K562 (cell line): ENCODE measurements at regions not wholly inside any gene's neighbourhood (a gene's known extent, or its start where the extent isn't known, plus 50 kb on each side); places are given as distances from the start of the nearest gene placed in this dataset.

Experiments
- ATAC-seq: fragments of 200-7000 bp; cut with Tn5 transposase; 3 replicates; pipeline ENCODE4 v1.9.1; 2020; ENCODE audit warnings: moderate library complexity
- BruUV-seq: library from RNA; stranded (reverse); fragments of 400-500 nt; replicated peaks from 2 replicates; lab custom pipeline; 2021; lab: Mats Ljungman, UMichigan
- CTCF ChIA-PET: fragments of 300-600 bp; formaldehyde crosslinking; extraction: SDS; loops from one replicate; lab custom pipeline; 2021; ENCODE audit warnings: low intra/inter-chr PET ratio; lab: Yijun Ruan, JAX
- POLR2A ChIA-PET: fragments of 300-600, 350-650 bp; sonication (Branson Sonifier 250); formaldehyde crosslinking; extraction: SDS; loops from one replicate; lab custom pipeline; 2021; ENCODE audit warnings: antibody characterized with exemption, inconsistent platforms; lab: Yijun Ruan, JAX
- DNase-seq, 4 experiments: peaks; one replicate each; pipeline versions ENCODE4 v3.0.0 to v3.0.0-alpha.2; 2011 to 2018; ENCODE audit warnings: low spot score in 3 of 4, mixed read lengths in 3 of 4; ENCODE audit errors: extremely low read depth in 1 of 4
- FAIRE-seq: peaks from 2 replicates; lab custom pipeline; 2011; peaks lifted over from hg19 to GRCh38; lab: Jason Lieb, UNC
- H2AFZ ChIP-seq: 2 replicates; pipeline ENCODE4 v1.6.0; 2011; ENCODE audit warnings: low read depth, low read length, control low read depth, inconsistent platforms
- H3K27ac ChIP-seq: fragments of 200-600 bp; 3 replicates; pipeline ENCODE4 v1.8.0; 2011; ENCODE audit warnings: low read depth, mild to moderate bottlenecking, control low read depth, inconsistent platforms, low read length, moderate library complexity, mixed read lengths; ENCODE audit errors: extremely low read depth
- H3K27me3 ChIP-seq, 2 experiments: fragments of 300-600 bp in 1 of 2; 2 replicates in 1 of 2; 3 replicates in 1 of 2; pipeline versions ENCODE4 v1.6.0 to v1.8.0; 2011; ENCODE audit warnings: inconsistent platforms in 2 of 2, low read length in 2 of 2, mild to moderate bottlenecking in 1 of 2, mixed read lengths in 1 of 2, moderate library complexity in 1 of 2; ENCODE audit not compliant: control insufficient read depth in 2 of 2, insufficient read depth in 2 of 2
- H3K36me3 ChIP-seq: fragments of 300-600 bp; 3 replicates; pipeline ENCODE4 v1.8.0; 2011; ENCODE audit warnings: mild to moderate bottlenecking, low read length, inconsistent platforms; ENCODE audit not compliant: control insufficient read depth, insufficient read depth
- H3K4me1 ChIP-seq, 2 experiments: fragments of 200-600 bp in 1 of 2; replicated peaks in 1 of 2; 2 replicates in 1 of 2; 3 replicates in 1 of 2; pipeline versions ENCODE4 v1.5.1 to v1.8.0; 2011; ENCODE audit warnings: inconsistent platforms in 2 of 2, low read length in 2 of 2, mild to moderate bottlenecking in 1 of 2, mixed read lengths in 1 of 2, moderate library complexity in 1 of 2; ENCODE audit not compliant: control insufficient read depth in 2 of 2, insufficient read depth in 2 of 2
- H3K4me2 ChIP-seq: 2 replicates; pipeline ENCODE4 v1.6.1; 2011; ENCODE audit warnings: low read length, control low read depth, inconsistent platforms, mixed read lengths; ENCODE audit not compliant: insufficient read depth
- H3K4me3 ChIP-seq: fragments of 200-600 bp; sonication (generic), shearing (Covaris generic); 2 replicates; pipeline ENCODE4 v1.5.1; 2016; ENCODE audit warnings: control low read depth, inconsistent platforms
- H3K79me2 ChIP-seq: fragments of 200-600 bp; 3 replicates; pipeline ENCODE4 v1.8.0; 2011; ENCODE audit warnings: low read length, inconsistent platforms; ENCODE audit not compliant: control insufficient read depth, insufficient read depth
- H3K9ac ChIP-seq, 2 experiments: 2 replicates each; pipeline versions ENCODE4 v1.6.0 to v1.6.1; 2011; ENCODE audit warnings: low read depth in 2 of 2, low read length in 2 of 2, control low read depth in 1 of 2, inconsistent platforms in 1 of 2, mild to moderate bottlenecking in 1 of 2, mixed read lengths in 1 of 2; ENCODE audit not compliant: insufficient read depth in 1 of 2
- H3K9me1 ChIP-seq: one replicate; pipeline ENCODE4 v1.6.0; 2011; ENCODE audit warnings: inconsistent platforms, mild to moderate bottlenecking, low read length, moderate library complexity; ENCODE audit not compliant: control insufficient read depth, insufficient read depth
- H3K9me3 ChIP-seq: replicated peaks from 2 replicates; pipeline ENCODE4 v1.5.1; 2011; ENCODE audit warnings: low read depth, low read length, inconsistent platforms; ENCODE audit not compliant: control insufficient read depth, insufficient read depth
- H4K20me1 ChIP-seq: replicated peaks from 2 replicates; pipeline ENCODE4 v1.6.1; 2011; ENCODE audit warnings: low read length, inconsistent platforms, mixed read lengths; ENCODE audit not compliant: control insufficient read depth, insufficient read depth
- CREB1 ChIP-seq, 2 experiments: sonication (generic) in 1 of 2; formaldehyde crosslinking in 1 of 2; IDR thresholded peaks; 2 replicates each; pipeline versions ENCODE4 v1.6.1 to v1.8.0; 2012 to 2022; ENCODE audit warnings: inconsistent platforms in 1 of 2, mild to moderate bottlenecking in 1 of 2, missing genetic modification reagents in 1 of 2, moderate library complexity in 1 of 2
- DNMT1 ChIP-seq: fragments of 450-650 bp; IDR thresholded peaks from 2 replicates; pipeline ENCODE4 v1.6.1; 2016; ENCODE audit warnings: antibody characterized with exemption, mild to moderate bottlenecking
- DPF2 ChIP-seq: fragments of 450-650 bp; IDR thresholded peaks from 2 replicates; pipeline ENCODE4 v1.6.1; 2016
- EP300 ChIP-seq: IDR thresholded peaks from 2 replicates; pipeline ENCODE4 v1.6.1; 2012; ENCODE audit warnings: low read length, improper control_type of control experiment
- EWSR1 ChIP-seq: fragments of 450-650 bp; IDR thresholded peaks from 2 replicates; pipeline ENCODE4 v1.6.1; 2018; ENCODE audit warnings: borderline replicate concordance, mild to moderate bottlenecking, low read depth, moderate library complexity; ENCODE audit not compliant: partially characterized antibody
- FOXK2 ChIP-seq, 2 experiments: fragments of 450-650 bp; IDR thresholded peaks in 1 of 2; conservative IDR thresholded peaks in 1 of 2; 2 replicates each; pipeline ENCODE4 v1.6.1; 2016; ENCODE audit warnings: low read depth in 2 of 2, mild to moderate bottlenecking in 1 of 2
- NEUROD1 ChIP-seq: fragments of 150-350 bp; IDR thresholded peaks from 2 replicates; pipeline ENCODE4 v1.6.1; 2014; ENCODE audit warnings: borderline replicate concordance, low read length, low read depth; ENCODE audit not compliant: partially characterized antibody
- PRPF4 ChIP-seq: fragments of 200-400 bp; formaldehyde crosslinking; IDR thresholded peaks from one replicate; pipeline ENCODE4 v1.6.1; 2017; ENCODE audit warnings: low read length, low read depth, mild to moderate bottlenecking; ENCODE audit not compliant: insufficient read depth, poor library complexity, severe bottlenecking
- PYGO2 ChIP-seq: fragments of 450-650 bp; IDR thresholded peaks from 2 replicates; pipeline ENCODE4 v1.6.1; 2016; ENCODE audit warnings: mild to moderate bottlenecking, missing genetic modification characterization, moderate library complexity, missing compliant biosample characterization
- TAF1 ChIP-seq: IDR thresholded peaks from 2 replicates; pipeline ENCODE4 v1.6.1; 2011; ENCODE audit warnings: mild to moderate bottlenecking, low read length, moderate library complexity; ENCODE audit not compliant: insufficient read depth, control insufficient read depth, severe bottlenecking; ENCODE audit errors: extremely low read depth
- ZNF133 ChIP-seq: fragments of 250-450 bp; sonication (Bioruptor Pico); IDR thresholded peaks from 2 replicates; pipeline ENCODE4 v1.4.0; 2020; ENCODE audit warnings: mild to moderate bottlenecking
- ZNF316 ChIP-seq: fragments of 450-650 bp; IDR thresholded peaks from 2 replicates; pipeline ENCODE4 v1.6.1; 2016
- ZNF644 ChIP-seq: fragments of 200-800 bp; sonication (Bioruptor generic); IDR thresholded peaks from 2 replicates; pipeline ENCODE4 v1.6.1; 2016; ENCODE audit warnings: low read depth, missing genetic modification characterization, missing compliant biosample characterization
- ZNF79 ChIP-seq: fragments of 250-450 bp; sonication (Bioruptor Pico); IDR thresholded peaks from 2 replicates; pipeline ENCODE4 v1.4.0; 2020; ENCODE audit warnings: low read depth, mild to moderate bottlenecking, moderate library complexity
- WGBS: fragments of 100-300 bp; shearing (Covaris generic); methylation state at CpG from one replicate; pipeline ENCODE4 v1.1.6; 2016; ENCODE audit warnings: low coverage, mixed read lengths; ENCODE audit not compliant: insufficient coverage; ENCODE audit errors: missing lambda C conversion rate; 5-methylcytosine and 5-hydroxymethylcytosine counted together
- in situ Hi-C: fragments of 300-500 bp; cut with MboI; formaldehyde crosslinking; loops from 4 replicates; pipeline ENCODE4 v1.15.0; 2018; ENCODE audit warnings: inconsistent platforms, mixed read lengths
- intact Hi-C: fragments of 100-400 bp; cut with micrococcal nuclease; formaldehyde crosslinking; loops from 2 replicates; pipeline ENCODE4 v1.14.2; 2022
- TF ChIP-seq, protein P1 (sequence below): fragments of 150-350 bp; IDR thresholded peaks from 2 replicates; pipeline ENCODE4 v1.6.1; 2014; ENCODE audit warnings: low read depth, mild to moderate bottlenecking, low read length, borderline replicate concordance
- TF ChIP-seq, protein P2 (sequence below): conservative IDR thresholded peaks from 2 replicates; pipeline ENCODE4 v1.6.1; 2011; ENCODE audit warnings: low read depth, mild to moderate bottlenecking, low read length; ENCODE audit not compliant: control insufficient read depth

DNA sequence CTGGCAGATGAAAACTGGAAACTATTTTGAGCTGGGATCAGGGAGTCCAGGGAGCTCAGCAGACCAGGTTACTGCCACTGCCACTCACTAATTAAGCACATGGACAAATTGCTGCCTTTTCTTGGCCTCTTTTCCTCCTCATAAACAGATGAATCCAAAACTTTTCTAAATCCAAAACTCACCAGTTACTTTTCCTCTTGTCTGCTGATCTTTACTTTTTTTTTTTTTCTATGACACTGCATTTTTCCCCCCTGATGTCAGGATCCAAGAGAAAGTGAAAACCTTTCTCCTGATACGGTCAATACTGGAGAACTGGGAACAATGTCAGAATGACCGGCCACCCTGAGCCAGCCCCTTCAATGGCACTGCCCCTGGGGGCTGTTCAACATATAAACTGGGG, 405.8 kb downstream of the DUSP10 start (continued):
- no peak for TF ChIP-seq PRPF4

DNA sequence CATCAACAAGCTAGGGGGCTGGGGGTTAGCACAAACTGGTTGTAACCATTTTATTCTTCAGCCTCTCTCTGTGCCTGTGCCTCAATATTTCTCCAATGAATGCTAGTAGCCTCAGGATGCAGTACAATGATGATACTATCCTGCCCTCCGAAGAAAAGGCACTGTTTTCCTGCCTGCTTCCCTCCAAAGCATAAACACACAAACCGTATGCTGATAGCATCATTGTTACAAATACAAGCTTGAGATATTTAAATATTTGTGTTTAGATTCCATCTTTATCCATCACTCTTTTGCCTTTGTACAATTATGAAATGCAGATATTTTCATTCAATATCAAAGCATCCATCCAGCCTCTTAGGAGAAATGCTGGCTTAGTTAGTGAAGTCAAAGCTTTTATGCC, 404.8 kb downstream of the DUSP10 start:
- intact Hi-C loops, result no loop called here
- H3K36me3 ChIP-seq, result no peaks in the 10 kb centered on the region
- H3K9me3 ChIP-seq, result no peaks in the 10 kb centered on the region
- POLR2A ChIA-PET, result no interaction called here
- no peaks in the 10 kb centered on the region for H3K9me1 ChIP-seq
- H3K27me3 ChIP-seq, result no peaks in the 10 kb centered on the region
- no peak for DNase-seq
- 0% methylated on average over 2 of the region's 2 CpGs for WGBS
- in situ Hi-C loops, result no loop called here
- ATAC-seq, result no peak
- no peak for TF ChIP-seq ZNF79 (CRISPR knock-in tag)
- no peak for TF ChIP-seq NEUROD1
- no peak for TF ChIP-seq DNMT1
- no peak for TF ChIP-seq TAF1
- no peak for TF ChIP-seq PYGO2 (tag)
- no peak for TF ChIP-seq EWSR1
- TF ChIP-seq FOXK2 (conservative IDR thresholded peaks at IDR 0.05 in 1 of 2, IDR thresholded peaks at IDR 0.05 in 1 of 2; ENCODE audit: low read depth in 2 of 2), result no peak
- no peak for TF ChIP-seq DPF2
- TF ChIP-seq, protein P1, sequence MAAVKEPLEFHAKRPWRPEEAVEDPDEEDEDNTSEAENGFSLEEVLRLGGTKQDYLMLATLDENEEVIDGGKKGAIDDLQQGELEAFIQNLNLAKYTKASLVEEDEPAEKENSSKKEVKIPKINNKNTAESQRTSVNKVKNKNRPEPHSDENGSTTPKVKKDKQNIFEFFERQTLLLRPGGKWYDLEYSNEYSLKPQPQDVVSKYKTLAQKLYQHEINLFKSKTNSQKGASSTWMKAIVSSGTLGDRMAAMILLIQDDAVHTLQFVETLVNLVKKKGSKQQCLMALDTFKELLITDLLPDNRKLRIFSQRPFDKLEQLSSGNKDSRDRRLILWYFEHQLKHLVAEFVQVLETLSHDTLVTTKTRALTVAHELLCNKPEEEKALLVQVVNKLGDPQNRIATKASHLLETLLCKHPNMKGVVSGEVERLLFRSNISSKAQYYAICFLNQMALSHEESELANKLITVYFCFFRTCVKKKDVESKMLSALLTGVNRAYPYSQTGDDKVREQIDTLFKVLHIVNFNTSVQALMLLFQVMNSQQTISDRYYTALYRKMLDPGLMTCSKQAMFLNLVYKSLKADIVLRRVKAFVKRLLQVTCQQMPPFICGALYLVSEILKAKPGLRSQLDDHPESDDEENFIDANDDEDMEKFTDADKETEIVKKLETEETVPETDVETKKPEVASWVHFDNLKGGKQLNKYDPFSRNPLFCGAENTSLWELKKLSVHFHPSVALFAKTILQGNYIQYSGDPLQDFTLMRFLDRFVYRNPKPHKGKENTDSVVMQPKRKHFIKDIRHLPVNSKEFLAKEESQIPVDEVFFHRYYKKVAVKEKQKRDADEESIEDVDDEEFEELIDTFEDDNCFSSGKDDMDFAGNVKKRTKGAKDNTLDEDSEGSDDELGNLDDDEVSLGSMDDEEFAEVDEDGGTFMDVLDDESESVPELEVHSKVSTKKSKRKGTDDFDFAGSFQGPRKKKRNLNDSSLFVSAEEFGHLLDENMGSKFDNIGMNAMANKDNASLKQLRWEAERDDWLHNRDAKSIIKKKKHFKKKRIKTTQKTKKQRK, result no peak
- TF ChIP-seq ZNF644 (tag), result no peak
- TF ChIP-seq CREB1 (IDR thresholded peaks at IDR 0.05), result no peak
- TF ChIP-seq CREB1 (CRISPR knock-in tag; IDR thresholded peaks at IDR 0.05), result no peak
- no peak for TF ChIP-seq ZNF316
- TF ChIP-seq EP300, result no peak
- TF ChIP-seq, protein P2, sequence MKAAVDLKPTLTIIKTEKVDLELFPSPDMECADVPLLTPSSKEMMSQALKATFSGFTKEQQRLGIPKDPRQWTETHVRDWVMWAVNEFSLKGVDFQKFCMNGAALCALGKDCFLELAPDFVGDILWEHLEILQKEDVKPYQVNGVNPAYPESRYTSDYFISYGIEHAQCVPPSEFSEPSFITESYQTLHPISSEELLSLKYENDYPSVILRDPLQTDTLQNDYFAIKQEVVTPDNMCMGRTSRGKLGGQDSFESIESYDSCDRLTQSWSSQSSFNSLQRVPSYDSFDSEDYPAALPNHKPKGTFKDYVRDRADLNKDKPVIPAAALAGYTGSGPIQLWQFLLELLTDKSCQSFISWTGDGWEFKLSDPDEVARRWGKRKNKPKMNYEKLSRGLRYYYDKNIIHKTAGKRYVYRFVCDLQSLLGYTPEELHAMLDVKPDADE, result no peak
- TF ChIP-seq ZNF133, result no peak
- H3K4me2 ChIP-seq, result no peak overlapping the region
- no peak for FAIRE-seq
- no peaks in the 10 kb centered on the region for H3K79me2 ChIP-seq
- no peak overlapping the region for H3K4me3 ChIP-seq
- no peak overlapping the region for H3K27ac ChIP-seq
- H3K9ac ChIP-seq, result no peak overlapping the region
- H3K4me1 ChIP-seq, result no peaks in the 10 kb centered on the region
- BruUV-seq, result no TSS peak
- CTCF ChIA-PET, result no interaction called here
- H4K20me1 ChIP-seq, result no peaks in the 10 kb centered on the region
- no peak overlapping the region for H2AFZ ChIP-seq
